Upper lobe of left lung (tissue), 6 donors: ENCODE measurements at regions not wholly inside any gene's neighbourhood (a gene's known extent, or its start where the extent isn't known, plus 50 kb on each side); places are given as distances from the start of the nearest gene placed in this dataset.

Experiments
- ATAC-seq, 2 donors: fragments of 200-7000 bp; cut with Tn5 transposase; one replicate each; pipeline ENCODE4 v1.9.1; 2022; ENCODE audit warnings: mild to moderate bottlenecking in 2 of 2, moderate library complexity in 2 of 2; ENCODE audit not compliant: low FRiP score in 2 of 2
- DNase-seq, 2 donors: peaks; one replicate each; pipeline ENCODE4 v3.0.0-alpha.2; 2019 to 2020
- H3K27ac ChIP-seq, 4 donors: fragments of 200-600 bp; sonication (generic); one replicate each; pipeline ENCODE4 v1.5.1; 2016 to 2019
- H3K27me3 ChIP-seq, 4 donors: fragments of 200-600 bp; sonication (generic); one replicate each; pipeline ENCODE4 v1.5.1; 2017 to 2019
- H3K36me3 ChIP-seq, 4 donors: fragments of 200-600 bp; sonication (generic); one replicate each; pipeline ENCODE4 v1.5.1; 2016 to 2019
- H3K4me1 ChIP-seq, 4 donors: fragments of 200-600 bp; sonication (generic); one replicate each; pipeline ENCODE4 v1.5.1; 2018 to 2019
- H3K4me3 ChIP-seq, 4 donors: fragments of 200-600 bp; sonication (generic); one replicate each; pipeline ENCODE4 v1.5.1; 2017 to 2019; ENCODE audit warnings: mild to moderate bottlenecking in 2 of 4, moderate library complexity in 1 of 4
- H3K9me3 ChIP-seq, 4 donors: fragments of 200-600 bp; sonication (generic); one replicate each; pipeline ENCODE4 v1.5.1; 2018 to 2019
- CTCF ChIP-seq, 6 experiments: fragments of 450-650 bp in 4 of 6; fragments of 200-600 bp in 2 of 6; sonication (generic) in 2 of 6; IDR thresholded peaks; one replicate each; pipeline ENCODE4 v1.5.1; 2016 to 2019; ENCODE audit warnings: antibody characterized with exemption in 6 of 6
- EP300 ChIP-seq, 4 donors: sonication (generic); formaldehyde crosslinking; IDR thresholded peaks; one replicate each; pipeline ENCODE4 v1.5.1; 2017; ENCODE audit warnings: antibody characterized with exemption in 4 of 4, control low read depth in 2 of 4
- POLR2A ChIP-seq, 4 donors: fragments of 450-650 bp; IDR thresholded peaks; one replicate each; pipeline ENCODE4 v1.5.1; 2016 to 2017; ENCODE audit warnings: antibody characterized with exemption in 4 of 4, mild to moderate bottlenecking in 2 of 4
- POLR2AphosphoS5 ChIP-seq, 2 donors: sonication (generic); formaldehyde crosslinking; IDR thresholded peaks; one replicate each; pipeline ENCODE4 v1.5.1; 2017; ENCODE audit warnings: antibody characterized with exemption in 2 of 2
- WGBS, 2 donors: methylation state at CpG; one replicate each; pipeline ENCODE4 v1.1.5; 2017 to 2018; 5-methylcytosine and 5-hydroxymethylcytosine counted together
- donor health status: DM: no; HTN: no; CAD: no; lungs with moderate emphysema.
- donor health status: DM: no; HTN: yes; CAD: no; lungs with severe emphysema.

- Histone ChIP-seq H3K27me3 (no peaks in the 10 kb centered on the region), H3K9me3 (no peaks in the 10 kb centered on the region), H3K4me1 (peaks cover 5 to 10% (median 6%) of the 10 kb centered on the region in 4 donors), H3K4me3 (no peak overlapping the region), H3K27ac (no peak overlapping the region), H3K36me3 (no peaks in the 10 kb centered on the region)
- no peak for ATAC-seq
- TF ChIP-seq POLR2AphosphoS5 (IDR thresholded peaks at IDR 0.05) (no peak), CTCF (IDR thresholded peaks at IDR 0.05) (no peak), EP300 (IDR thresholded peaks at IDR 0.05) (no peak), POLR2A (IDR thresholded peaks at IDR 0.05) (no peak)
- WGBS, 2 donors = 92 to 93% methylated on average over 10 of the region's 10 CpGs
- DNase-seq = no peak
Measured at GRCh38 chr10:3235395-3235794, 62.8 kb upstream of the PITRM1 start.

- H3K27ac ChIP-seq = no peak overlapping the region
- H3K4me3 ChIP-seq = no peak overlapping the region
- no peak for ATAC-seq
- H3K36me3 ChIP-seq = no peaks in the 10 kb centered on the region
- H3K4me1 ChIP-seq = no peaks in the 10 kb centered on the region
- no peaks in the 10 kb centered on the region for H3K9me3 ChIP-seq
- H3K27me3 ChIP-seq = no peaks in the 10 kb centered on the region
- TF ChIP-seq CTCF (IDR thresholded peaks at IDR 0.05) = no peak
- no peak for TF ChIP-seq EP300 (IDR thresholded peaks at IDR 0.05)
- TF ChIP-seq POLR2AphosphoS5 (IDR thresholded peaks at IDR 0.05) = no peak
- TF ChIP-seq POLR2A (IDR thresholded peaks at IDR 0.05) = no peak
- WGBS, 2 donors = 88 to 95% methylated on average over 5 of the region's 5 CpGs
- no peak for DNase-seq
Measured at GRCh38 chr10:3233486-3233990, 61.0 kb upstream of the PITRM1 start.

GRCh38 chr10:3231951-3232730 lies 59.6 kb upstream of the PITRM1 start:
- Histone ChIP-seq H3K27ac (no peak overlapping the region), H3K27me3 (no peaks in the 10 kb centered on the region), H3K4me3 (no peak overlapping the region), H3K4me1 (peaks cover 0 to 4% (median 0%) of the 10 kb centered on the region in 4 donors), H3K9me3 (no peaks in the 10 kb centered on the region), H3K36me3 (no peaks in the 10 kb centered on the region)
- TF ChIP-seq CTCF (IDR thresholded peaks at IDR 0.05) (no peak), POLR2AphosphoS5 (IDR thresholded peaks at IDR 0.05) (no peak), POLR2A (IDR thresholded peaks at IDR 0.05) (no peak), EP300 (IDR thresholded peaks at IDR 0.05) (no peak)
- WGBS, 2 donors = 81 to 90% methylated on average over 12 of the region's 12 CpGs
- no peak for DNase-seq
- ATAC-seq = peak in 1 of 2 donors; percentile 76

GRCh38 chr10:3229815-3230214 lies 57.2 kb upstream of the PITRM1 start:
- TF ChIP-seq POLR2AphosphoS5 (IDR thresholded peaks at IDR 0.05) = no peak
- no peak for TF ChIP-seq EP300 (IDR thresholded peaks at IDR 0.05)
- TF ChIP-seq POLR2A (IDR thresholded peaks at IDR 0.05) = no peak
- TF ChIP-seq CTCF (IDR thresholded peaks at IDR 0.05) = no peak
- H3K9me3 ChIP-seq = no peaks in the 10 kb centered on the region
- no peak for DNase-seq
- ATAC-seq = no peak
- H3K27me3 ChIP-seq = no peaks in the 10 kb centered on the region
- no peaks in the 10 kb centered on the region for H3K36me3 ChIP-seq
- H3K27ac ChIP-seq = no peak overlapping the region
- peaks cover 0 to 4% (median 0%) of the 10 kb centered on the region in 4 donors for H3K4me1 ChIP-seq
- WGBS, 2 donors = 81 to 82% methylated on average over 3 of the region's 3 CpGs
- H3K4me3 ChIP-seq = no peak overlapping the region

GRCh38 chr10:3228629-3228945 lies 56.0 kb upstream of the PITRM1 start:
- no peaks in the 10 kb centered on the region for H3K36me3 ChIP-seq
- DNase-seq (no peak), ATAC-seq (no peak)
- H3K4me1 ChIP-seq = peaks cover 0 to 4% (median 0%) of the 10 kb centered on the region in 4 donors
- H3K4me3 ChIP-seq = no peak overlapping the region
- no peak overlapping the region for H3K27ac ChIP-seq
- no peaks in the 10 kb centered on the region for H3K9me3 ChIP-seq
- WGBS, 2 donors = 74 to 76% methylated on average over 10 of the region's 10 CpGs
- TF ChIP-seq CTCF (IDR thresholded peaks at IDR 0.05) (no peak), POLR2AphosphoS5 (IDR thresholded peaks at IDR 0.05) (no peak), EP300 (IDR thresholded peaks at IDR 0.05) (no peak), POLR2A (IDR thresholded peaks at IDR 0.05) (no peak)
- no peaks in the 10 kb centered on the region for H3K27me3 ChIP-seq
